K562 (cell line): ENCODE measurements at regions not wholly inside any gene's neighbourhood (a gene's known extent, or its start where the extent isn't known, plus 50 kb on each side); places are given as distances from the start of the nearest gene placed in this dataset.

ENCODE experiments used
- ATAC-seq: fragments of 200-7000 bp; cut with Tn5 transposase; 3 replicates; pipeline ENCODE4 v1.9.1; 2020; ENCODE audit warnings: moderate library complexity
- BruUV-seq: library from RNA; stranded (reverse); fragments of 400-500 nt; replicated peaks from 2 replicates; lab custom pipeline; 2021; lab: Mats Ljungman, UMichigan
- CTCF ChIA-PET: fragments of 300-600 bp; formaldehyde crosslinking; extraction: SDS; loops from one replicate; lab custom pipeline; 2021; ENCODE audit warnings: low intra/inter-chr PET ratio; lab: Yijun Ruan, JAX
- POLR2A ChIA-PET: fragments of 300-600, 350-650 bp; sonication (Branson Sonifier 250); formaldehyde crosslinking; extraction: SDS; loops from one replicate; lab custom pipeline; 2021; ENCODE audit warnings: antibody characterized with exemption, inconsistent platforms; lab: Yijun Ruan, JAX
- DNase-seq, 4 experiments: peaks; one replicate each; pipeline versions ENCODE4 v3.0.0 to v3.0.0-alpha.2; 2011 to 2018; ENCODE audit warnings: low spot score in 3 of 4, mixed read lengths in 3 of 4; ENCODE audit errors: extremely low read depth in 1 of 4
- FAIRE-seq: peaks from 2 replicates; lab custom pipeline; 2011; peaks lifted over from hg19 to GRCh38; lab: Jason Lieb, UNC
- H2AFZ ChIP-seq: 2 replicates; pipeline ENCODE4 v1.6.0; 2011; ENCODE audit warnings: low read depth, low read length, control low read depth, inconsistent platforms
- H3K27ac ChIP-seq: fragments of 200-600 bp; 3 replicates; pipeline ENCODE4 v1.8.0; 2011; ENCODE audit warnings: low read depth, mild to moderate bottlenecking, control low read depth, inconsistent platforms, low read length, moderate library complexity, mixed read lengths; ENCODE audit errors: extremely low read depth
- H3K27me3 ChIP-seq, 2 experiments: fragments of 300-600 bp in 1 of 2; 2 replicates in 1 of 2; 3 replicates in 1 of 2; pipeline versions ENCODE4 v1.6.0 to v1.8.0; 2011; ENCODE audit warnings: inconsistent platforms in 2 of 2, low read length in 2 of 2, mild to moderate bottlenecking in 1 of 2, mixed read lengths in 1 of 2, moderate library complexity in 1 of 2; ENCODE audit not compliant: control insufficient read depth in 2 of 2, insufficient read depth in 2 of 2
- H3K36me3 ChIP-seq: fragments of 300-600 bp; 3 replicates; pipeline ENCODE4 v1.8.0; 2011; ENCODE audit warnings: mild to moderate bottlenecking, low read length, inconsistent platforms; ENCODE audit not compliant: control insufficient read depth, insufficient read depth
- H3K4me1 ChIP-seq, 2 experiments: fragments of 200-600 bp in 1 of 2; replicated peaks in 1 of 2; 2 replicates in 1 of 2; 3 replicates in 1 of 2; pipeline versions ENCODE4 v1.5.1 to v1.8.0; 2011; ENCODE audit warnings: inconsistent platforms in 2 of 2, low read length in 2 of 2, mild to moderate bottlenecking in 1 of 2, mixed read lengths in 1 of 2, moderate library complexity in 1 of 2; ENCODE audit not compliant: control insufficient read depth in 2 of 2, insufficient read depth in 2 of 2
- H3K4me2 ChIP-seq: 2 replicates; pipeline ENCODE4 v1.6.1; 2011; ENCODE audit warnings: low read length, control low read depth, inconsistent platforms, mixed read lengths; ENCODE audit not compliant: insufficient read depth
- H3K4me3 ChIP-seq: fragments of 200-600 bp; sonication (generic), shearing (Covaris generic); 2 replicates; pipeline ENCODE4 v1.5.1; 2016; ENCODE audit warnings: control low read depth, inconsistent platforms
- H3K79me2 ChIP-seq: fragments of 200-600 bp; 3 replicates; pipeline ENCODE4 v1.8.0; 2011; ENCODE audit warnings: low read length, inconsistent platforms; ENCODE audit not compliant: control insufficient read depth, insufficient read depth
- H3K9ac ChIP-seq, 2 experiments: 2 replicates each; pipeline versions ENCODE4 v1.6.0 to v1.6.1; 2011; ENCODE audit warnings: low read depth in 2 of 2, low read length in 2 of 2, control low read depth in 1 of 2, inconsistent platforms in 1 of 2, mild to moderate bottlenecking in 1 of 2, mixed read lengths in 1 of 2; ENCODE audit not compliant: insufficient read depth in 1 of 2
- H3K9me1 ChIP-seq: one replicate; pipeline ENCODE4 v1.6.0; 2011; ENCODE audit warnings: inconsistent platforms, mild to moderate bottlenecking, low read length, moderate library complexity; ENCODE audit not compliant: control insufficient read depth, insufficient read depth
- H3K9me3 ChIP-seq: replicated peaks from 2 replicates; pipeline ENCODE4 v1.5.1; 2011; ENCODE audit warnings: low read depth, low read length, inconsistent platforms; ENCODE audit not compliant: control insufficient read depth, insufficient read depth
- H4K20me1 ChIP-seq: replicated peaks from 2 replicates; pipeline ENCODE4 v1.6.1; 2011; ENCODE audit warnings: low read length, inconsistent platforms, mixed read lengths; ENCODE audit not compliant: control insufficient read depth, insufficient read depth
- ASH1L ChIP-seq: fragments of 450-650 bp; IDR thresholded peaks from 2 replicates; pipeline ENCODE4 v1.6.1; 2018; ENCODE audit warnings: borderline replicate concordance, mild to moderate bottlenecking, low read depth; ENCODE audit not compliant: partially characterized antibody
- CCAR2 ChIP-seq: fragments of 200-400 bp; formaldehyde crosslinking; IDR thresholded peaks from 2 replicates; pipeline ENCODE4 v1.6.1; 2017; ENCODE audit warnings: mild to moderate bottlenecking, low read depth, low read length
- FOS ChIP-seq: IDR thresholded peaks from 3 replicates; pipeline ENCODE4 v1.6.1; 2011; ENCODE audit not compliant: insufficient read length; ENCODE audit errors: extremely low read depth
- HDAC2 ChIP-seq: fragments of 450-650 bp; IDR thresholded peaks from 2 replicates; pipeline ENCODE4 v1.6.1; 2016; ENCODE audit warnings: mild to moderate bottlenecking
- KDM2B ChIP-seq: fragments of 250-450 bp; sonication (Bioruptor Pico); IDR thresholded peaks from 2 replicates; pipeline ENCODE4 v1.8.0; 2021; ENCODE audit warnings: mild to moderate bottlenecking, moderate library complexity
- POU5F1 ChIP-seq: fragments of 150-350 bp; IDR thresholded peaks from 2 replicates; pipeline ENCODE4 v1.6.1; 2014; ENCODE audit warnings: borderline replicate concordance, low read length, low read depth, mild to moderate bottlenecking; ENCODE audit not compliant: partially characterized antibody
- STAT5A ChIP-seq: IDR thresholded peaks from 2 replicates; pipeline ENCODE4 v1.6.1; 2012; ENCODE audit warnings: low read length, inconsistent platforms, borderline replicate concordance
- ZNF121 ChIP-seq: sonication (generic); formaldehyde crosslinking; conservative IDR thresholded peaks from 2 replicates; pipeline ENCODE4 v1.8.0; 2022; ENCODE audit warnings: missing genetic modification reagents
- WGBS: fragments of 100-300 bp; shearing (Covaris generic); methylation state at CpG from one replicate; pipeline ENCODE4 v1.1.6; 2016; ENCODE audit warnings: low coverage, mixed read lengths; ENCODE audit not compliant: insufficient coverage; ENCODE audit errors: missing lambda C conversion rate; 5-methylcytosine and 5-hydroxymethylcytosine counted together
- in situ Hi-C: fragments of 300-500 bp; cut with MboI; formaldehyde crosslinking; loops from 4 replicates; pipeline ENCODE4 v1.15.0; 2018; ENCODE audit warnings: inconsistent platforms, mixed read lengths
- intact Hi-C: fragments of 100-400 bp; cut with micrococcal nuclease; formaldehyde crosslinking; loops from 2 replicates; pipeline ENCODE4 v1.14.2; 2022
- TF ChIP-seq, protein P1 (sequence below), 2 experiments: IDR thresholded peaks; 2 replicates each; pipeline ENCODE4 v1.6.1; 2012; ENCODE audit warnings: improper control_type of control experiment in 2 of 2, low read depth in 2 of 2, low read length in 2 of 2, borderline replicate concordance in 1 of 2

DNA sequence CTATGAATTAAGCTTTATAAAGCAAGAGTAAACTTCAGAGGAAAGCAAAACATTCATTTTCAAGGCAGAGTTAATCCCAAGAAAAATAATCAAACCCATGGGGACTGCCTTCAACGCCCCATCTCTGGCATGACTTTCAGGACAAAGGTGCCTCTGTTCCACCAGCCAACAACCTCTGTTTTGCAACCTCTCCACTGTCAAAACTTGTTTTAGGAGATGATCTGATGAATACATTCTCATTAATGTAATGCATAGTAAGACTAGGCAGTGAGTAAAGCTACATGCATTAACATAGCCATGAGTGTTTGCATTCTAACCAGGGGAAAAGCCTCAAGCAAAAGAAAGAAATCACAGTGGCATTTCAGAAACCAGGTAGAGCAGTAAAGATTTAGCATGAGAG, 357.0 kb downstream of the FBXO15 start:
- H3K27me3 ChIP-seq = no peaks in the 10 kb centered on the region
- no peaks in the 10 kb centered on the region for H3K9me1 ChIP-seq
- POLR2A ChIA-PET = no interaction called here
- no peaks in the 10 kb centered on the region for H3K79me2 ChIP-seq
- no peaks in the 10 kb centered on the region for H3K4me1 ChIP-seq
- in situ Hi-C loops = no loop called here
- intact Hi-C loops = no loop called here
- no peaks in the 10 kb centered on the region for H3K36me3 ChIP-seq
- no peak overlapping the region for H2AFZ ChIP-seq
- H3K27ac ChIP-seq = no peak overlapping the region
- no peak for TF ChIP-seq POU5F1
- TF ChIP-seq STAT5A = no peak
- TF ChIP-seq, protein P1, sequence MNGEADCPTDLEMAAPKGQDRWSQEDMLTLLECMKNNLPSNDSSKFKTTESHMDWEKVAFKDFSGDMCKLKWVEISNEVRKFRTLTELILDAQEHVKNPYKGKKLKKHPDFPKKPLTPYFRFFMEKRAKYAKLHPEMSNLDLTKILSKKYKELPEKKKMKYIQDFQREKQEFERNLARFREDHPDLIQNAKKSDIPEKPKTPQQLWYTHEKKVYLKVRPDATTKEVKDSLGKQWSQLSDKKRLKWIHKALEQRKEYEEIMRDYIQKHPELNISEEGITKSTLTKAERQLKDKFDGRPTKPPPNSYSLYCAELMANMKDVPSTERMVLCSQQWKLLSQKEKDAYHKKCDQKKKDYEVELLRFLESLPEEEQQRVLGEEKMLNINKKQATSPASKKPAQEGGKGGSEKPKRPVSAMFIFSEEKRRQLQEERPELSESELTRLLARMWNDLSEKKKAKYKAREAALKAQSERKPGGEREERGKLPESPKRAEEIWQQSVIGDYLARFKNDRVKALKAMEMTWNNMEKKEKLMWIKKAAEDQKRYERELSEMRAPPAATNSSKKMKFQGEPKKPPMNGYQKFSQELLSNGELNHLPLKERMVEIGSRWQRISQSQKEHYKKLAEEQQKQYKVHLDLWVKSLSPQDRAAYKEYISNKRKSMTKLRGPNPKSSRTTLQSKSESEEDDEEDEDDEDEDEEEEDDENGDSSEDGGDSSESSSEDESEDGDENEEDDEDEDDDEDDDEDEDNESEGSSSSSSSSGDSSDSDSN (IDR thresholded peaks at IDR 0.05; ENCODE audit: borderline replicate concordance in 1 of 2, low read depth in 2 of 2, low read length in 2 of 2) = no peak
- TF ChIP-seq CCAR2 = no peak
- no peak for TF ChIP-seq FOS
- TF ChIP-seq KDM2B (CRISPR knock-in tag) = no peak
- TF ChIP-seq ZNF121 (CRISPR knock-in tag) = no peak
- no peak for TF ChIP-seq ASH1L
- no peak for TF ChIP-seq HDAC2
- TF ChIP-seq, all 486 proteins: peak for 0
- H4K20me1 ChIP-seq = no peaks in the 10 kb centered on the region
- BruUV-seq = no TSS peak
- no peak for FAIRE-seq
- no peak for DNase-seq
- H3K4me2 ChIP-seq = no peak overlapping the region
- 0% methylated on average over 1 of the region's 1 CpG for WGBS
- H3K9ac ChIP-seq = no peak overlapping the region
- no peak for ATAC-seq
- CTCF ChIA-PET = no interaction called here
- no peak overlapping the region for H3K4me3 ChIP-seq
- no peaks in the 10 kb centered on the region for H3K9me3 ChIP-seq
